ENCODE measurements at regions not wholly inside any gene's neighbourhood (a gene's known extent, or its start where the extent isn't known, plus 50 kb on each side); places are given as distances from the start of the nearest gene placed in this dataset.

DNA sequence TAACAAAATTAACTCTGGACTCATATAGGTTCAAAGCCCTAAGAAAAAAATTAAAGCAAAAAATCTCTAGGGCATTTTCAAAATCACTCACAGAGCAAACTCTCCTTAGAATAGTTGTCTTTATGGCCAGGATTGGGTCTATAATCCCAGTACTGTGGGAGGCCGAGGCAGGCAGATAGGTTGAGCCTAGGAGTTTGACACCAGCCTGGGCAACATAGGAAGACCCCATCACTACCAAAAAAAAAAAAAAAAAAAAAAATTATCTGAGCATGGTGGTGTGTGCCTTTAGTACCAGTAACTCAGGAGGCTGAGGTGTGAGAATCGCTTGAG is 378.1 kb upstream of the TGFBR2 start:
- H3K4me3 ChIP-seq (replicated peaks; ENCODE audit: low read depth, low read length) = no peak overlapping the region
- TF ChIP-seq, protein P1, sequence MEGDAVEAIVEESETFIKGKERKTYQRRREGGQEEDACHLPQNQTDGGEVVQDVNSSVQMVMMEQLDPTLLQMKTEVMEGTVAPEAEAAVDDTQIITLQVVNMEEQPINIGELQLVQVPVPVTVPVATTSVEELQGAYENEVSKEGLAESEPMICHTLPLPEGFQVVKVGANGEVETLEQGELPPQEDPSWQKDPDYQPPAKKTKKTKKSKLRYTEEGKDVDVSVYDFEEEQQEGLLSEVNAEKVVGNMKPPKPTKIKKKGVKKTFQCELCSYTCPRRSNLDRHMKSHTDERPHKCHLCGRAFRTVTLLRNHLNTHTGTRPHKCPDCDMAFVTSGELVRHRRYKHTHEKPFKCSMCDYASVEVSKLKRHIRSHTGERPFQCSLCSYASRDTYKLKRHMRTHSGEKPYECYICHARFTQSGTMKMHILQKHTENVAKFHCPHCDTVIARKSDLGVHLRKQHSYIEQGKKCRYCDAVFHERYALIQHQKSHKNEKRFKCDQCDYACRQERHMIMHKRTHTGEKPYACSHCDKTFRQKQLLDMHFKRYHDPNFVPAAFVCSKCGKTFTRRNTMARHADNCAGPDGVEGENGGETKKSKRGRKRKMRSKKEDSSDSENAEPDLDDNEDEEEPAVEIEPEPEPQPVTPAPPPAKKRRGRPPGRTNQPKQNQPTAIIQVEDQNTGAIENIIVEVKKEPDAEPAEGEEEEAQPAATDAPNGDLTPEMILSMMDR (IDR thresholded peaks at IDR 0.05; ENCODE audit: low read length, missing control alignments) = no peak
- no peak for DNase-seq (ENCODE audit: low read depth)

DNA sequence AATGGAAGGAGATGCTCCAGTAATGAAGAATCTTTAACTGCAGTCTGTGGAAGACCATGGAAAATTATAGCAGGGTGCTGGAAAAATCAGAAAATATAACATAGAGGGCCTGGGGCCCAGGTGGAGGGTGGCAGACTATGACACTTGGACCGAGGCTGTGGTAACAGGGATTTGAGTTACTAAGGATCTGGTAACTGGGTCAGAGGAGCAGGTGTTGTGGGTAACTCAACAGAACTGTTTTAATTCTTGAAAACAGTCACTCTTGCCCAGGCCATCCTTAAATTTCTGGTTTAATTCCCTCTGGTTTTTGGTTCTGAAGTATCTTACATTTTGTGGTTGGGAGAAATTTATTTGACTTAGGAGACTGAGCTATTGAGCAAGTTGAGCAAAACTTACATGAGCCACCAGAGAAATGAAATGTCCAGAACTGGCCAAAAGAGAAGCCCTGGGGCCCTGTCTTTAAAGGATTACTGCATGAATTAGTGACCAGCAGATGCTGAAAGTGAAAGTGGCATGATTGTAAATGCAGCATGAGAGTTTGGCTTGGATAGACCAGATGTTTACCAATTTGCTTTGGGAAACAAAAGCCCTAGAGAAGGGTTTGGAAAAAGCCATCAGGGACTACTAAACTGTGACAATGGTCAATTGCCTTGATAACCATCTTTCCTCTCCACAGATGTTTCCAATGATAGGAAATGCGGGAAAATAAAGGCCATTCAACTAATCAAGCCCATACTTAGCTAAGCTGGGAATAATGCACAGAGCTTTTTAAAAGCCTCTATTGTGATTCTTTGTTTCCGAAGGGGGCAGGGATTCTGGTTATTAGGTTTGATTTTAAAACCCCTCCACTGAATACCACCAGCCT is 374.9 kb upstream of the TGFBR2 start:
- H3K4me3 ChIP-seq (replicated peaks; ENCODE audit: low read depth, low read length) = no peak overlapping the region
- peak; percentile 24 for DNase-seq (ENCODE audit: low read depth)
- TF ChIP-seq, protein P1 (IDR thresholded peaks at IDR 0.05; ENCODE audit: low read length, missing control alignments) = no peak

DNA sequence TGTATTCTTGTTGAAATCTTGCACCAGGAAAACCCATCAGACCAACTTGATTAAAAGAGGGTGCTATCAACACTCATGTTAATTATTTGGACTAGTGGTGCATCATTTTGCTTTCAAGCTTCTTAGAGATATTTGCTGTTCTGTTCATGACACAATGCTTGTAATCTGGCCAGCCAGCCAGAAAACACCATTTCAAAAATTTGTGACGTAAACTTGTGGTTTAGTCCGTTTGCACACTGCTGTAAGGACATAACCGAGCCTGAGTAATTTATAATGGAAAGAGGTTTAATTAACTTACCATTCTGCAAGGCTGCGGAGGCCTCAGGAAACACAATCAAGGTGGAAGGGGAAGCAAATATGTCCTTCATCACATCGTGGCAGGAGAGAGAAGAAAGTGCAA is 374.3 kb upstream of the TGFBR2 start:
- no peak overlapping the region for H3K4me3 ChIP-seq (replicated peaks; ENCODE audit: low read depth, low read length)
- TF ChIP-seq, protein P1 (IDR thresholded peaks at IDR 0.05; ENCODE audit: low read length, missing control alignments) = no peak
- peak; percentile 29 for DNase-seq (ENCODE audit: low read depth)

DNA sequence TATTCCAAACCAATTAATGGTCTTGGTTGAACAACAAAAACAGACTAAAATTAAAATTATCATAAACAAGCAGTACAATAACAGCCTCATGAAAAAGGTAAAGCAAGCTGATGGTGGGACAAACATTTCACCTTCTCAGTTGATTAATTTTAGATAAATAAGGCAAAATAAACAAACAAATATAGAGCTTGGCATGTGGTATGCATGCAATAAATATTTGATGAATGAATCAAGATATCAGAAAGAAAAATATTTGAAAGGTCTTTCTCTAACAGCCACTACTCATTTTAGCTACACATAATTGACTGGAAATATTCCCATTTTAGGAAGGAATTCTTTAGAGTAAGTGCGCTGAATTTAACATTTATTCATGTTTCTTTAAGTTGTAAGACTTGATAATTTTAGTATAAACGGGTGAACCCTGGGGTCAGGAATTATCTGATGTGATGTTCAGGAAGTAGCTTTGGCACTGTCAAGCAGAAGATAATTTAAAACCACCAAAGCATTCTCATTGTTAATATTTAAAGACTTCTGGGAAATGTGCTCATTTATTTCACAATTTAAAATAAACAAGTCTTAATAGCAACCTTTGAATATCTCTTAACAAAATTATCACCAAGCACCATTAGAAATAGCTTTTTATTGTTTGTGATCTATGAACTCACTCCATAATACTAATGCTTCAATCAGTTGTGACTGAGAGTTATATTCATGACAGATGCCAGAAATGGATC is 372.3 kb upstream of the TGFBR2 start:
- TF ChIP-seq, protein P1 (IDR thresholded peaks at IDR 0.05; ENCODE audit: low read length, missing control alignments) = no peak
- peak; percentile 55 for DNase-seq (ENCODE audit: low read depth)
- H3K4me3 ChIP-seq (replicated peaks; ENCODE audit: low read depth, low read length) = no peak overlapping the region

DNA sequence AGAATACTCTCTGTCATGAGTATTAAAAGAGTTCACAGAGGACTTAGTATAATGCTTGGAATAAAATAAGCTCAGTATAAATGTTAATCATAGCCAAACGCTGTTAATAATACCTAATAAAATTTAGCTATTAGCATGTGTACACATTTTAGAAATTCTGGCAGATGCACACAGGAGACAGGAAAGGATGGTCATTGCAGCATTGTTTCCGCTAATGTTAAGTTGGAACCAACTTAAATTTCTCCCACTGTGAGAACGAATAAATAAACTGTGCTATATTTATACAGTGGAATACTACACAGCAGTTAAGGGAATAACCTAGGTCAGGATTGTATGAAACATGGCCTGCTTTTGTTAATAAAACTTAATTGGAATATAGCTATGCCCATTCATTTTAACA is 370.4 kb upstream of the TGFBR2 start:
- no peak for DNase-seq (ENCODE audit: low read depth)
- TF ChIP-seq, protein P1 (IDR thresholded peaks at IDR 0.05; ENCODE audit: low read length, missing control alignments) = no peak

DNA sequence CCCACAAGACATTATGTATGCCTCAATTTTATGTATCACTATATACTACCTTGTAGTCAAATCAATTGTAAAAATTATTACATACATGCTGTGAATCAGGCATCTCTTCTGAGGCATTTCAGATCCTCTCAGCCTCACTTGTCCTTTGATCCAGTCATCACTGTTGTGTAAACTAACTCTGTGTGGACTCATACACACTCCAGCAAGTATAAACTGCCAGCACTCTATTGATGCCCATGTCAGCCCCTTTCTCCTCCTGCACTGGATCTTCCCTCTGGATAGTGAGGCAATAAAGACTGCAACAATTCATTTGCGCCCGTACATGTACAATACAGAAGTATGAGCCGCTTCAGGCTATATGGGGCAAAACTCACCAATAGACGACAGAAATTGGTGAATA is 364.7 kb upstream of the TGFBR2 start:
- TF ChIP-seq, protein P1 (IDR thresholded peaks at IDR 0.05; ENCODE audit: low read length, missing control alignments) = no peak
- no peak for DNase-seq (ENCODE audit: low read depth)
- no peak overlapping the region for H3K4me3 ChIP-seq (replicated peaks; ENCODE audit: low read depth, low read length)

More for the DNA sequence above, 370.4 kb upstream of the TGFBR2 start:
- no peak overlapping the region for H3K4me3 ChIP-seq (replicated peaks; ENCODE audit: low read depth, low read length)
